HG02759 (cell line): ENCODE measurements at regions not wholly inside any gene's neighbourhood (a gene's known extent, or its start where the extent isn't known, plus 50 kb on each side); places are given as distances from the start of the nearest gene placed in this dataset.
"Not testable (repeated sequence)": the region's sequence is repeated elsewhere in the genome, so short reads cannot be mapped to it uniquely, and the experiment has no call there.

Experiments
- ATAC-seq: cut with Tn5 transposase; IDR thresholded peaks from one replicate; pipeline ENCODE4 v1.9.1; 2021; ENCODE audit warnings: mild to moderate bottlenecking, moderate library complexity; ENCODE audit not compliant: unreplicated experiment

- not testable (repeated sequence) for ATAC-seq
These were observed 194.5 kb downstream of the TBC1D2B start for GRCh38 chr15:77883012-77883411.

DNA sequence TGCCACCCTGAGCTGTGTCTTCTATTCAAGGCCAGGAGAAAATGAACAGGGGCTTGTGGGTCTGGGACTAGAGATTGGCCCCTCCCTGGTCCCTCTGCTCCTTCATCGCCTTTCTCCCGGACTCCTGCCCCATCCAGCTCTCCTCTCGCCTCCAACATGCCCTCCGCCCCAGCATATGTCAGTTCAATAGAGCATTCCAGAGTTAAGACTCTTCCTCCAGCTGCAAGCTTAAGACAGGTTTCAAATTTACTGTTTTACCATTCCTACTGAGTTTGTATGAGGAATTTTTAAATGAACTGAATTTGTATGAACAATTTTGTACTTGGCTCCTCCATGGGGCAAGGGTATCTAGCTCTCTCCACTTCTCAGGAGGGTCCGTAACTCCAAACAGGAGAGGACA lies 195.6 kb downstream of the TBC1D2B start:
- no peak for ATAC-seq

DNA sequence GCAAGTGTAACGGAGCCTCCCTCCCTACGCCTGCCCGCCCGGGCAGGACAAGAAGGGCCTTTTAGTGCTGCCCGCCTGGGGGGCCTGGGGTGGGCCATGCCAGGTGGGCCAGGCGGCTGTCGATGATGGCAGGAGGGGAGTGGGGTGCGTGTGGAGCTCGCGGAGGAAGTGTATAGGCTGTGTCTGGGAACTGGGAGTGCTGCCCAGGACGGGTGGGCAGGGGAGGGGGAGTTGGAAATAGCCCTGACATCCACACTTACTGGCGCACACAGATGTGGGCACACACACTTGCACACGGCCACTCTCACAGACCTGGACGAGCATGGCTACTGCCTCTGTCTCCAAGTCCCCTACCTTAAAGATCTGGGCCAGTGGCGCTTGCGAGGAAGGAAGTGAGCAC lies 196.0 kb downstream of the TBC1D2B start:
- ATAC-seq = not testable (repeated sequence)

DNA sequence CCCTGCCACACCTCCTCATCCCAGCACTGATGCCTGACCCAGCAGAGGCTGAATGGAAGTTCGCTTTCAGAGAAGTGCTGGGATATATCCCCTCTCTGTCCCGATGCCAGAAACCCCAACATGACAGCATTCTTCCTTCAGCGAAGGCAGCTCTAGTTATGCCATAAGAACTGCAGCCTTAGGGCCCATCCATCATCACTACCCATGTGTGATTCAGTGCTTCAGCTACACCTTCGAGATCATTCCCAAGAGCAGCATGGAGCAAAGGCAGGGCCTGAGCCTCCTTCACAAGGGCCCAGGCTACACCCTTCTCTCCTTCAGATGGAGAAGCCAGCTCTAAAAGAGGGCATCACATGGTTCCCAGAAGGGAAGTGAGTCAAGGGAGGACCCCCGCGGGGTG lies 198.0 kb downstream of the TBC1D2B start:
- ATAC-seq = not testable (repeated sequence)

- no peak for ATAC-seq
These were observed 199.5 kb downstream of the TBC1D2B start for GRCh38 chr15:77877869-77878577.

DNA sequence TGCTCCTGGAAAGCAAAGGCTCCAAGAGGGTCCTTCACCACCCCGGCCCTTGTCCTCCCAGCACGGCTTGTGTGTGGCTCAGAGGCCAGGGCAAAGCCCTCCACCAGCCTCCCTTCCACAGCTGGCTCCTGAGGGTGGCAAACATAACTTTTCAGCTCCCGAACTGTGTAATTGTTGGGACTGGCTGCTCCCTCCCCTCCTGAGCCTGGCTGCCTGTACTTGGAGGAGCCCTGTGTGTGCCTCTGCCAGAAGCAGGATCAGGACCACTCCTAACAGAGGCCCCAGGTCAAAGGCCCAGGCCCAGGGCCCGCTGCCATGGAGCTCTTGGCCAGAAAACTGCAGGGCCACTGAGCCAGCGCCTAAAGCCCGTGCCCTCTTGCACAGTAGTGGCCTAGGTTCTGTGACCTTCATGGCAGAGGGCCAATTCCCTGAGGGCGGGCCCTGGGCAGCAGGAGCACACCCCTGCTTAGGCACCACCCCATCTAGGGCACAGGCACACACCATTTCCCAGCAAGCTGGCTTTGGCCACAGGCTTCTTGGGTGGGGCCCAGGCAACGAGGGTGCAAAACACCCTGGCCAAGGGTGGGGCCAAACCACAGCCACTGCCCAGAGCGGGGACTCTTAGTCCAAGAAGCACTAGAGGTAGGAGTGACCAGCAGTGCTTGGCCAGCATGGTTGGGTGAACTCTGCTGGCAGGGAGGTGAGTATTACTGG lies 201.2 kb downstream of the TBC1D2B start:
- ATAC-seq = not testable (repeated sequence)

GRCh38 chr15:77875066-77875721 lies 202.3 kb downstream of the TBC1D2B start:
- ATAC-seq = not testable (repeated sequence)

DNA sequence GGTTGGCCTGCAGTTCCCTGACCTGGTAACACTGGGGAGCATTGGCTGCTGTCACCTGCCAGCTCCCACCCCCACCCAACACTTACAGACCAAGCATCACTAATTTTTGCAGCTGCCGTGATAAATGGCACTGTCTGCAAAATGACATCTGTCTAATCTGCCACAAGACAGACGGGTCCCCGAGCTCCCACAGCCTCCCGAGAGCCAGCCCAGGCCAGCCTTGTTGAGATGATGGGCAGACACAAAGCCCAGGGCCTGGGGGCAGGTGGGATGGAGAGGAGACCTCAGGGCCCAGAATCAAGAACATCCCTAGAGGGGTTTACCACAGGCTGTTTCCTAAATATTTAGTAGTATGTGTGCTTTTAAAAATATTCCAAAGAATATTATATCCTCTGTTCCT lies 203.4 kb downstream of the TBC1D2B start:
- no peak for ATAC-seq

GRCh38 chr15:77872521-77873425 lies 204.7 kb downstream of the TBC1D2B start:
- ATAC-seq = not testable (repeated sequence)

- no peak for ATAC-seq
These were observed 205.6 kb downstream of the TBC1D2B start for GRCh38 chr15:77871852-77872371.

- ATAC-seq = peak; percentile 49
These were observed 207.1 kb downstream of the TBC1D2B start for GRCh38 chr15:77870195-77871065.

DNA sequence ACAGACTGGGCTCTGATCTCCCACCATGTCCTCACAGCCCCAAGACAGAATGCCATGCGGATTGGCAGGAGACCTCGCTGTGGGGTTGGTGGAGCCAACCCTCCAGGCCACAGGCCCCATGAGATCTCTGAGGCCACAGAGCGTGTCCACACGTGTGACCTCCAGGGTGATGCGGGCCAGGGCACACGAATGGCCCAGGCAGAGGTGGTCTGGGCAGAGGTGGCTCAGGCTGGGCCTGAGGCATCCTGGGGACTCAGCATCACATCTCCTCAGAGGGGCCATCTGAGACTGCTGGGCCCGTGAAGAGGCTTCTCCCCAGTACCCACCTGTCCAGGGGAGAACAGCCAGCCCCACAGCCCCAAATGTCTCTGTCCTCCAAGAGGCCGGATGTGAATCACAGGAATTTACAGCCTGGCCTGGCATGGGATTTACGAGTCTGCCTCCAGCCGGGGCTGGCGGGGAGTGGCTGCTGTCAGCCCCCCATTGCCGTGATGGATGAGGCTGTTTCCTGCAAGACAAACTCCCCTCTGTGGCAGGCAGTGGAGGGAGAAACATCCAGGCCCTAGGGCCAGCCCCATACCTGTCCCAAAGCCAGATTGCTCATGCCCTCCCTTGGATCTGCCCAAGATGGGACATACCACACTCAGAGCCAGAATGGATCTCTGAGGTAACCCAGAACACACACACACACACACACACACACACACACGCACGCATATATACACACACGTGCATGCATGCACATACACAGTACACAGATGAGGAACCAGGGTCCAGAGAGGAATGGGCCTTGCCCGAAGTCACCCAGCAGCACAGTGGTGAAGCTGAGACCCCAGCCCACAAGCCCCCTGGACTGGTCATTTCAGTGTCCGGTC lies 208.3 kb downstream of the TBC1D2B start:
- no peak for ATAC-seq

DNA sequence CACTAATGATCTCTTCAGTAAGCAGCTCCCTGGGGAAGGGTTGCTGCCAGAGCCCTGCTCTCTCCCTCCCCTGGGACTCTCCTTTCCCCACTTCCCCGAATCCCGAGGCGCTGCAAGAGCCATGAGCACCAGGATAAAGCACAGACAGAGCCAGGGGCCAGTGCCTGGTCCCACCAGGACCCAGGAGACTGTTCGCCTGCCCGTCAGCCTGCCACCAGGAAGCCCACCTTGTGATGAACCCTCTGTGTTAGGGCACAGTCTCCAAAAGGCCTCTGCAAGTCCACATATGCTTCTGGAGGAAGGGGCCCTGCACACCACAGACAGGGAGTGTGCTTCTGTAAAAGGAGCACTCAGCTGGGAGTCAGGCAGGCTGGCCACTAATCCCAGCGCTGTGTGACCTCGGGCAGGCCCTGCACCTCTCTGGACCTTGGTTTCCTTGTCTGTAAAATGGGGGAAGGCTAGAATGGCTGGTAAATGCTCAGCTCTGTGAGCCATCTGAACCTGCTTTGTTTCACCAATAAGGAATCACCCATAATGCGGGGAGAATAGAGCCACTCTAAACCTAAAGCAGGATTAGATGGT lies 209.4 kb downstream of the TBC1D2B start:
- not testable (repeated sequence) for ATAC-seq

- ATAC-seq = no peak
These were observed 210.1 kb downstream of the TBC1D2B start for GRCh38 chr15:77867266-77868047.

GRCh38 chr15:77866596-77867125 lies 210.8 kb downstream of the TBC1D2B start:
- ATAC-seq = no peak

DNA sequence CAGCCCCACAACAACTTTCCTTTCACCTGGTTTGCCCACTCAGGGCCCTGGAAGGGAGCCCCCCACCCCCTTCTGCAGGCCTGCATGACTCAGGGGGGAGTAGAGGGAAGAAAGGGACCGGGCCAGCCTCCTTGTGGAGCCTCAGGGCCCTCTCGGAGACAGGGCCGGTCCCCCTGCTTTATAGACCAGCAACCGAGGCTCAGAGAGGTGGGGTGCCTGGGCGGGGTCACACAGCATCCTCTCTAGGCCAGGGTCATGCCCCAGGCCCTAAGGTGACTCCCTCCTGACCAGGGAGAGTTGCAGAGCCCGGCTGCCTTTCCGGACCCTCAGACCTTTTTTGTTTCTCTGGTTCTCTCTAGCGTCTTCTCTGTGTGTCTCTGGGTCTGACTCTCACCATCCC lies 211.3 kb downstream of the TBC1D2B start:
- no peak for ATAC-seq

DNA sequence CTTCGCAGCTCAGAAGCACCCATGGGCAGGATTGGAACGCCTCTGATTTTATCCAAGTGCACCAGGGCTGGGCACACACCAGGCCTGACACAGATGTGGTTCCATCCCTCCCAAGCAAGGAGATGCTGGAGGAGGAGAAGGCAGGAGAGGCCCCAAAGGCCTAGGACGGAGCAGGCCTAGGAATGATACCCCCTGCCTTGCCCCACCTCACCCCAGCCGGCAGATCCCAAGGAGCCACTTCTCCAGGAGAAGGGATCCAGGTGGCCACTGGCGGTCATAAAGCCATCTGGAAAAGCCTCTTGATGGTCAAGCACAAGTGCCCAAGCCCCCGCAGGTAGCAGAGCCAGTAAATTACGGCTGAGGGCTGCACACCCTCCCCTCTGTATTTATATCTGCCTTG lies 211.8 kb downstream of the TBC1D2B start:
- no peak for ATAC-seq
